Liver (tissue), 8 donors: ENCODE measurements at regions not wholly inside any gene's neighbourhood (a gene's known extent, or its start where the extent isn't known, plus 50 kb on each side); places are given as distances from the start of the nearest gene placed in this dataset.

Experiments used
- DNase-seq: peaks from one replicate; pipeline ENCODE4 v3.0.0-alpha.2; 2017; ENCODE audit warnings: low spot score
- H3K27ac ChIP-seq, 2 donors: one replicate each; pipeline ENCODE4 v1.7.0; 2013; ENCODE audit warnings: inconsistent platforms in 2 of 2, low read length in 2 of 2, control low read depth in 1 of 2, low read depth in 1 of 2, mild to moderate bottlenecking in 1 of 2
- H3K27me3 ChIP-seq, 4 donors: one replicate each; pipeline versions ENCODE4 v1.6.1 to v1.7.0; 2013; ENCODE audit warnings: low read length in 3 of 4, inconsistent platforms in 1 of 4, mild to moderate bottlenecking in 1 of 4, moderate library complexity in 1 of 4; ENCODE audit not compliant: control insufficient read depth in 4 of 4, insufficient read depth in 4 of 4
- H3K36me3 ChIP-seq, 4 donors: one replicate each; pipeline versions ENCODE4 v1.6.1 to v1.7.0; 2013; ENCODE audit warnings: low read length in 3 of 4, mild to moderate bottlenecking in 3 of 4, low read depth in 1 of 4, moderate library complexity in 1 of 4; ENCODE audit not compliant: control insufficient read depth in 4 of 4, insufficient read depth in 3 of 4
- H3K4me1 ChIP-seq, 4 donors: one replicate each; pipeline versions ENCODE4 v1.6.1 to v1.7.0; 2013; ENCODE audit warnings: low read length in 3 of 4, mild to moderate bottlenecking in 3 of 4, moderate library complexity in 1 of 4; ENCODE audit not compliant: control insufficient read depth in 4 of 4, insufficient read depth in 4 of 4
- H3K4me3 ChIP-seq, 3 donors: one replicate each; pipeline versions ENCODE4 v1.6.1 to v1.7.0; 2013; ENCODE audit warnings: low read length in 3 of 3, control low read depth in 1 of 3, low read depth in 1 of 3, mild to moderate bottlenecking in 1 of 3
- H3K9ac ChIP-seq, 2 donors: one replicate each; pipeline ENCODE4 v1.7.0; 2013; ENCODE audit warnings: low read length in 2 of 2, mild to moderate bottlenecking in 2 of 2, moderate library complexity in 2 of 2, control low read depth in 1 of 2, low read depth in 1 of 2
- H3K9me3 ChIP-seq, 4 donors: one replicate each; pipeline versions ENCODE4 v1.6.1 to v1.7.0; 2013; ENCODE audit warnings: low read length in 3 of 4; ENCODE audit not compliant: control insufficient read depth in 4 of 4
- ATF3 ChIP-seq: IDR thresholded peaks from 2 replicates; pipeline ENCODE4 v1.6.1; 2016; ENCODE audit warnings: antibody characterized with exemption
- EGR1 ChIP-seq, 2 donors: IDR thresholded peaks; 2 replicates each; pipeline ENCODE4 v1.6.1; 2016 to 2018; ENCODE audit warnings: antibody characterized with exemption in 2 of 2, low read depth in 2 of 2
- FOXA1 ChIP-seq: IDR thresholded peaks from 2 replicates; pipeline ENCODE4 v1.6.1; 2016; ENCODE audit warnings: antibody characterized with exemption
- FOXA2 ChIP-seq: IDR thresholded peaks from 2 replicates; pipeline ENCODE4 v1.6.1; 2016; ENCODE audit warnings: antibody characterized with exemption
- GABPA ChIP-seq, 2 donors: IDR thresholded peaks in 1 of 2; conservative IDR thresholded peaks in 1 of 2; 2 replicates each; pipeline ENCODE4 v1.6.1; 2016; ENCODE audit warnings: antibody characterized with exemption in 2 of 2, mild to moderate bottlenecking in 1 of 2, moderate library complexity in 1 of 2
- HNF4A ChIP-seq, 2 donors: conservative IDR thresholded peaks; 2 replicates each; pipeline ENCODE4 v1.6.1; 2016; ENCODE audit warnings: antibody characterized with exemption in 2 of 2, mild to moderate bottlenecking in 2 of 2
- HNF4G ChIP-seq: IDR thresholded peaks from 2 replicates; pipeline ENCODE4 v1.6.1; 2016; ENCODE audit warnings: antibody characterized with exemption
- JUND ChIP-seq, 2 donors: IDR thresholded peaks; 2 replicates each; pipeline ENCODE4 v1.6.1; 2016; ENCODE audit warnings: antibody characterized with exemption in 2 of 2
- MAX ChIP-seq: IDR thresholded peaks from 2 replicates; pipeline ENCODE4 v1.6.1; 2016; ENCODE audit warnings: antibody characterized with exemption
- NR2F2 ChIP-seq: IDR thresholded peaks from 2 replicates; pipeline ENCODE4 v1.6.1; 2016; ENCODE audit warnings: antibody characterized with exemption
- RAD21 ChIP-seq, 2 donors: IDR thresholded peaks; 2 replicates each; pipeline ENCODE4 v1.6.1; 2016; ENCODE audit warnings: antibody characterized with exemption in 2 of 2, mild to moderate bottlenecking in 2 of 2
- RXRA ChIP-seq, 2 donors: IDR thresholded peaks; 2 replicates each; pipeline ENCODE4 v1.6.1; 2017 to 2018; ENCODE audit warnings: antibody characterized with exemption in 2 of 2, mild to moderate bottlenecking in 1 of 2
- SP1 ChIP-seq: IDR thresholded peaks from 2 replicates; pipeline ENCODE4 v1.6.1; 2018; ENCODE audit warnings: antibody characterized with exemption, mild to moderate bottlenecking
- TAF1 ChIP-seq: conservative IDR thresholded peaks from 2 replicates; pipeline ENCODE4 v1.6.1; 2016; ENCODE audit warnings: antibody characterized with exemption, mild to moderate bottlenecking
- YY1 ChIP-seq: IDR thresholded peaks from 2 replicates; pipeline ENCODE4 v1.6.1; 2016; ENCODE audit warnings: antibody characterized with exemption, mild to moderate bottlenecking
- ZBTB33 ChIP-seq: IDR thresholded peaks from 2 replicates; pipeline ENCODE4 v1.6.1; 2016; ENCODE audit warnings: antibody characterized with exemption
- WGBS: extraction: QIAGEN DNeasy Blood & Tissue Kit; methylation state at CpG from one replicate; pipeline ENCODE4 v1.1.7; 2013; 5-methylcytosine and 5-hydroxymethylcytosine counted together
- TF ChIP-seq, protein P1 (sequence below): fragments of 150-350 bp; IDR thresholded peaks from 2 replicates; pipeline ENCODE4 v1.5.1; 2017; ENCODE audit warnings: improper control_type of control experiment, low read depth, low read length; ENCODE audit not compliant: missing input control
- TF ChIP-seq, protein P2 (sequence below): IDR thresholded peaks from 2 replicates; pipeline ENCODE4 v1.6.1; 2016; ENCODE audit warnings: antibody characterized with exemption, mild to moderate bottlenecking
- donor health status: healthy.
- donor health status: healthy.
- donor health status: healthy.
- donor health status: healthy.
- donor health status: healthy.

- 78% methylated on average over 4 of the region's 4 CpGs for WGBS
- H3K4me3 ChIP-seq = no peak overlapping the region
- no peak overlapping the region for H3K27ac ChIP-seq
- H3K9ac ChIP-seq = no peak overlapping the region
- no peaks in the 10 kb centered on the region for H3K36me3 ChIP-seq
- DNase-seq = no peak
- H3K9me3 ChIP-seq = no peaks in the 10 kb centered on the region
- H3K4me1 ChIP-seq = no peaks in the 10 kb centered on the region
- no peak for TF ChIP-seq EGR1 (IDR thresholded peaks at IDR 0.05; ENCODE audit: low read depth in 2 of 2)
- no peaks in the 10 kb centered on the region for H3K27me3 ChIP-seq
These were observed 153.7 kb upstream of the NPVF start for GRCh38 chr7:25381818-25382589.

GRCh38 chr7:25382869-25383268, 154.6 kb upstream of the NPVF start:
- 72% methylated on average over 4 of the region's 4 CpGs for WGBS
- Histone ChIP-seq H3K27ac (no peak overlapping the region), H3K36me3 (no peaks in the 10 kb centered on the region), H3K4me3 (no peak overlapping the region), H3K9me3 (no peaks in the 10 kb centered on the region), H3K4me1 (no peaks in the 10 kb centered on the region), H3K9ac (no peak overlapping the region), H3K27me3 (no peaks in the 10 kb centered on the region)
- DNase-seq = no peak
- TF ChIP-seq RXRA (IDR thresholded peaks at IDR 0.05) = no peak
- no peak for TF ChIP-seq HNF4A (conservative IDR thresholded peaks at IDR 0.05)
- TF ChIP-seq FOXA2 = no peak
- no peak for TF ChIP-seq JUND (IDR thresholded peaks at IDR 0.05)
- TF ChIP-seq SP1 = no peak
- TF ChIP-seq, protein P1, sequence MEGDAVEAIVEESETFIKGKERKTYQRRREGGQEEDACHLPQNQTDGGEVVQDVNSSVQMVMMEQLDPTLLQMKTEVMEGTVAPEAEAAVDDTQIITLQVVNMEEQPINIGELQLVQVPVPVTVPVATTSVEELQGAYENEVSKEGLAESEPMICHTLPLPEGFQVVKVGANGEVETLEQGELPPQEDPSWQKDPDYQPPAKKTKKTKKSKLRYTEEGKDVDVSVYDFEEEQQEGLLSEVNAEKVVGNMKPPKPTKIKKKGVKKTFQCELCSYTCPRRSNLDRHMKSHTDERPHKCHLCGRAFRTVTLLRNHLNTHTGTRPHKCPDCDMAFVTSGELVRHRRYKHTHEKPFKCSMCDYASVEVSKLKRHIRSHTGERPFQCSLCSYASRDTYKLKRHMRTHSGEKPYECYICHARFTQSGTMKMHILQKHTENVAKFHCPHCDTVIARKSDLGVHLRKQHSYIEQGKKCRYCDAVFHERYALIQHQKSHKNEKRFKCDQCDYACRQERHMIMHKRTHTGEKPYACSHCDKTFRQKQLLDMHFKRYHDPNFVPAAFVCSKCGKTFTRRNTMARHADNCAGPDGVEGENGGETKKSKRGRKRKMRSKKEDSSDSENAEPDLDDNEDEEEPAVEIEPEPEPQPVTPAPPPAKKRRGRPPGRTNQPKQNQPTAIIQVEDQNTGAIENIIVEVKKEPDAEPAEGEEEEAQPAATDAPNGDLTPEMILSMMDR = no peak
- TF ChIP-seq RAD21 (IDR thresholded peaks at IDR 0.05) = no peak
- TF ChIP-seq ZBTB33 = no peak
- no peak for TF ChIP-seq FOXA1
- no peak for TF ChIP-seq EGR1 (IDR thresholded peaks at IDR 0.05; ENCODE audit: low read depth in 2 of 2)
- TF ChIP-seq, protein P2, sequence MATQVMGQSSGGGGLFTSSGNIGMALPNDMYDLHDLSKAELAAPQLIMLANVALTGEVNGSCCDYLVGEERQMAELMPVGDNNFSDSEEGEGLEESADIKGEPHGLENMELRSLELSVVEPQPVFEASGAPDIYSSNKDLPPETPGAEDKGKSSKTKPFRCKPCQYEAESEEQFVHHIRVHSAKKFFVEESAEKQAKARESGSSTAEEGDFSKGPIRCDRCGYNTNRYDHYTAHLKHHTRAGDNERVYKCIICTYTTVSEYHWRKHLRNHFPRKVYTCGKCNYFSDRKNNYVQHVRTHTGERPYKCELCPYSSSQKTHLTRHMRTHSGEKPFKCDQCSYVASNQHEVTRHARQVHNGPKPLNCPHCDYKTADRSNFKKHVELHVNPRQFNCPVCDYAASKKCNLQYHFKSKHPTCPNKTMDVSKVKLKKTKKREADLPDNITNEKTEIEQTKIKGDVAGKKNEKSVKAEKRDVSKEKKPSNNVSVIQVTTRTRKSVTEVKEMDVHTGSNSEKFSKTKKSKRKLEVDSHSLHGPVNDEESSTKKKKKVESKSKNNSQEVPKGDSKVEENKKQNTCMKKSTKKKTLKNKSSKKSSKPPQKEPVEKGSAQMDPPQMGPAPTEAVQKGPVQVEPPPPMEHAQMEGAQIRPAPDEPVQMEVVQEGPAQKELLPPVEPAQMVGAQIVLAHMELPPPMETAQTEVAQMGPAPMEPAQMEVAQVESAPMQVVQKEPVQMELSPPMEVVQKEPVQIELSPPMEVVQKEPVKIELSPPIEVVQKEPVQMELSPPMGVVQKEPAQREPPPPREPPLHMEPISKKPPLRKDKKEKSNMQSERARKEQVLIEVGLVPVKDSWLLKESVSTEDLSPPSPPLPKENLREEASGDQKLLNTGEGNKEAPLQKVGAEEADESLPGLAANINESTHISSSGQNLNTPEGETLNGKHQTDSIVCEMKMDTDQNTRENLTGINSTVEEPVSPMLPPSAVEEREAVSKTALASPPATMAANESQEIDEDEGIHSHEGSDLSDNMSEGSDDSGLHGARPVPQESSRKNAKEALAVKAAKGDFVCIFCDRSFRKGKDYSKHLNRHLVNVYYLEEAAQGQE = no peak
- TF ChIP-seq TAF1 = no peak
- no peak for TF ChIP-seq YY1
- no peak for TF ChIP-seq MAX
- no peak for TF ChIP-seq ATF3
- no peak for TF ChIP-seq GABPA (IDR thresholded peaks at IDR 0.05 in 1 of 2, conservative IDR thresholded peaks at IDR 0.05 in 1 of 2)
- no peak for TF ChIP-seq HNF4G
- TF ChIP-seq NR2F2 = no peak
